GM21825 (cell line): ENCODE measurements at regions not wholly inside any gene's neighbourhood (a gene's known extent, or its start where the extent isn't known, plus 50 kb on each side); places are given as distances from the start of the nearest gene placed in this dataset.

Experiments
- ATAC-seq: cut with Tn5 transposase; IDR thresholded peaks from one replicate; pipeline ENCODE4 v1.9.1; 2021; ENCODE audit warnings: mild to moderate bottlenecking, moderate library complexity; ENCODE audit not compliant: unreplicated experiment

GRCh38 chr11:8323161-8323935, 59.7 kb upstream of the LMO1 start:
- ATAC-seq = no peak

GRCh38 chr11:8321876-8322275, 58.2 kb upstream of the LMO1 start:
- no peak for ATAC-seq

GRCh38 chr11:8320076-8320475, 56.4 kb upstream of the LMO1 start:
- no peak for ATAC-seq

GRCh38 chr11:8318536-8318935, 54.9 kb upstream of the LMO1 start:
- no peak for ATAC-seq

- no peak for ATAC-seq
These were observed 53.5 kb upstream of the LMO1 start for GRCh38 chr11:8317159-8317558.

GRCh38 chr11:8315954-8316353, 52.3 kb upstream of the LMO1 start:
- ATAC-seq = no peak

- no peak for ATAC-seq
These were observed 51.8 kb upstream of the LMO1 start for GRCh38 chr11:8315463-8315862.

GRCh38 chr11:8314916-8315315, 51.2 kb upstream of the LMO1 start:
- no peak for ATAC-seq

- ATAC-seq = no peak
These were observed 49.9 kb upstream of the LMO1 start for GRCh38 chr11:8313504-8314090.
